OCI-LY1 (cell line): ENCODE measurements at regions not wholly inside any gene's neighbourhood (a gene's known extent, or its start where the extent isn't known, plus 50 kb on each side); places are given as distances from the start of the nearest gene placed in this dataset.
"Not testable (repeated sequence)": the region's sequence is repeated elsewhere in the genome, so short reads cannot be mapped to it uniquely, and the experiment has no call there.

Experiments
- CTCF ChIP-seq: fragments of 200-600 bp; sonication (generic), shearing (Covaris generic); IDR thresholded peaks from 2 replicates; pipeline ENCODE4 v1.5.1; 2017; ENCODE audit warnings: mild to moderate bottlenecking, antibody characterized with exemption, low read length, moderate library complexity, mixed read lengths
- EZH2 ChIP-seq: fragments of 200-600 bp; sonication (generic), shearing (Covaris generic); IDR thresholded peaks from 2 replicates; pipeline ENCODE4 v1.8.0; 2017; ENCODE audit warnings: borderline replicate concordance, mixed run types, mild to moderate bottlenecking, antibody characterized with exemption, low read length, moderate library complexity, mixed read lengths

GRCh38 chr5:25162616-25163015, 517.8 kb upstream of the CDH10 start:
- not testable (repeated sequence) for TF ChIP-seq CTCF, EZH2
